ENCODE measurements at regions not wholly inside any gene's neighbourhood (a gene's known extent, or its start where the extent isn't known, plus 50 kb on each side); places are given as distances from the start of the nearest gene placed in this dataset.

GRCh38 chr14:56417173-56417572 lies 162.4 kb upstream of the TMEM260 start:
- TF ChIP-seq CTCF (IDR thresholded peaks at IDR 0.05; ENCODE audit: unreplicated experiment) = no peak
- no peaks in the 10 kb centered on the region for H3K27me3 Mint-ChIP-seq (ENCODE audit: unreplicated experiment)
- no peak overlapping the region for H3K27ac Mint-ChIP-seq (ENCODE audit: unreplicated experiment)
- no peaks in the 10 kb centered on the region for H3K4me1 Mint-ChIP-seq (ENCODE audit: unreplicated experiment)
- no peak for DNase-seq (ENCODE audit: low spot score)
- no peaks in the 10 kb centered on the region for H3K9me3 Mint-ChIP-seq (ENCODE audit: unreplicated experiment)
- no peak overlapping the region for H3K4me3 Mint-ChIP-seq (ENCODE audit: unreplicated experiment)
- H3K36me3 Mint-ChIP-seq (ENCODE audit: low read depth, unreplicated experiment) = no peaks in the 10 kb centered on the region

GRCh38 chr14:56419750-56420149 lies 159.8 kb upstream of the TMEM260 start:
- peaks cover 12% of the 10 kb centered on the region for H3K4me1 Mint-ChIP-seq (ENCODE audit: unreplicated experiment)

GRCh38 chr14:56422221-56422620 lies 157.4 kb upstream of the TMEM260 start:
- Mint-ChIP-seq H3K36me3 (ENCODE audit: low read depth, unreplicated experiment) (no peaks in the 10 kb centered on the region), H3K9me3 (ENCODE audit: unreplicated experiment) (no peaks in the 10 kb centered on the region), H3K27me3 (ENCODE audit: unreplicated experiment) (no peaks in the 10 kb centered on the region), H3K4me1 (ENCODE audit: unreplicated experiment) (peaks cover 12% of the 10 kb centered on the region), H3K4me3 (ENCODE audit: unreplicated experiment) (no peak overlapping the region), H3K27ac (ENCODE audit: unreplicated experiment) (no peak overlapping the region)
- no peak for TF ChIP-seq CTCF (IDR thresholded peaks at IDR 0.05; ENCODE audit: unreplicated experiment)
- no peak for DNase-seq (ENCODE audit: low spot score)

More at GRCh38 chr14:56419750-56420149, 159.8 kb upstream of the TMEM260 start:
- Mint-ChIP-seq H3K27ac (ENCODE audit: unreplicated experiment) (no peak overlapping the region), H3K9me3 (ENCODE audit: unreplicated experiment) (no peaks in the 10 kb centered on the region), H3K4me3 (ENCODE audit: unreplicated experiment) (no peak overlapping the region), H3K27me3 (ENCODE audit: unreplicated experiment) (no peaks in the 10 kb centered on the region), H3K36me3 (ENCODE audit: low read depth, unreplicated experiment) (no peaks in the 10 kb centered on the region)
- TF ChIP-seq CTCF (IDR thresholded peaks at IDR 0.05; ENCODE audit: unreplicated experiment) = no peak
- DNase-seq (ENCODE audit: low spot score) = no peak

DNA sequence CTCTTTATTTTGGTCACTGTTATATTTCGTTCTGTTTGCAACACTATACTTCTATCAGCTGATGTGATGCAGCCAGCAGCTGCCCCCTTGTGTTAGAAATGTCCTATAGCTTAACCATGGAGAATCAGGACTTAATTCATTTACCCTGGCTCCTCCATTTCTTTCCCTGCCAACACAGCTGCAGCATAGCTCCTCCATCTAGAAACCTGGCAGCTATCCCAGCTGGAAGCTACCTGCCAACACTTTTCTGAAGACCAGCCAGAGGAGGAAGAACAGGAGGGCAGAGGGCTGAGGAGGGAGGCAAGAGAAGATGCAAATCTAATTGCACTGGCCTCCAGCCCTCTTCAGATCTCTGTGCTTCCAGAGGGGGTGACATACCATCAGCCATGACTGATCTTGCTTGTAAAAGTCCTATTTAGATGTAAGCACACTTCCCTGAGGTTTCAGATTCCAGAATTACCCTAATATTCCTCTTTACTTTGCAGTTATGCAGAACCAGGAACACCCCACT lies 156.8 kb upstream of the TMEM260 start:
- no peak for TF ChIP-seq CTCF (IDR thresholded peaks at IDR 0.05; ENCODE audit: unreplicated experiment)
- no peaks in the 10 kb centered on the region for H3K27me3 Mint-ChIP-seq (ENCODE audit: unreplicated experiment)
- peak; percentile 13 for DNase-seq (ENCODE audit: low spot score)
- H3K36me3 Mint-ChIP-seq (ENCODE audit: low read depth, unreplicated experiment) = no peaks in the 10 kb centered on the region
- H3K4me3 Mint-ChIP-seq (ENCODE audit: unreplicated experiment) = no peak overlapping the region
- peaks cover 12% of the 10 kb centered on the region for H3K4me1 Mint-ChIP-seq (ENCODE audit: unreplicated experiment)
- no peak overlapping the region for H3K27ac Mint-ChIP-seq (ENCODE audit: unreplicated experiment)
- H3K9me3 Mint-ChIP-seq (ENCODE audit: unreplicated experiment) = no peaks in the 10 kb centered on the region

DNA sequence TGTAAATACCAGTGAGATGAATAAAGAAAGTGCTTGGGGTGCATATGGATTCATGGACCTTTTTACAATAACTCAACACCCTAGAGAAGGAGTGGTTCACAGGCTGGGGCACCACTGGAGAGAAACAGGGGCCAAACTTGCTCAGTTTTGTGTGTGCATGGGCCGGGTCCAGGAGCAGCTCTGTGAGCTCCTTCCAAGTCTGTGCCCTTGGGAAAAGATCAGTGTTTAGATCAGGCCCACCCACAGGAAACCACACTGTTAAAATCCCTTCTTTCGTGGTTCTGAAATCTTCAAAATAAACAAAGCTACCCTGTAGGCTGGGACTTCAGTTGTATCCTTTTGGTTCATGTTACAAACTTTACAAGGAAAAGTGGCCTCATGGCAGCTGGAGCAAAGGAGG lies 156.1 kb upstream of the TMEM260 start:
- DNase-seq (ENCODE audit: low spot score) = no peak
- no peaks in the 10 kb centered on the region for H3K27me3 Mint-ChIP-seq (ENCODE audit: unreplicated experiment)
- H3K27ac Mint-ChIP-seq (ENCODE audit: unreplicated experiment) = no peak overlapping the region
- no peaks in the 10 kb centered on the region for H3K9me3 Mint-ChIP-seq (ENCODE audit: unreplicated experiment)
- TF ChIP-seq CTCF (IDR thresholded peaks at IDR 0.05; ENCODE audit: unreplicated experiment) = no peak
- no peak overlapping the region for H3K4me3 Mint-ChIP-seq (ENCODE audit: unreplicated experiment)
- no peaks in the 10 kb centered on the region for H3K36me3 Mint-ChIP-seq (ENCODE audit: low read depth, unreplicated experiment)
- peaks cover 12% of the 10 kb centered on the region for H3K4me1 Mint-ChIP-seq (ENCODE audit: unreplicated experiment)
